K562 (cell line): ENCODE measurements at regions not wholly inside any gene's neighbourhood (a gene's known extent, or its start where the extent isn't known, plus 50 kb on each side); places are given as distances from the start of the nearest gene placed in this dataset.

Source experiments
- ATAC-seq: fragments of 200-7000 bp; cut with Tn5 transposase; 3 replicates; pipeline ENCODE4 v1.9.1; 2020; ENCODE audit warnings: moderate library complexity
- BruUV-seq: library from RNA; stranded (reverse); fragments of 400-500 nt; replicated peaks from 2 replicates; lab custom pipeline; 2021; lab: Mats Ljungman, UMichigan
- CTCF ChIA-PET: fragments of 300-600 bp; formaldehyde crosslinking; extraction: SDS; loops from one replicate; lab custom pipeline; 2021; ENCODE audit warnings: low intra/inter-chr PET ratio; lab: Yijun Ruan, JAX
- POLR2A ChIA-PET: fragments of 300-600, 350-650 bp; sonication (Branson Sonifier 250); formaldehyde crosslinking; extraction: SDS; loops from one replicate; lab custom pipeline; 2021; ENCODE audit warnings: antibody characterized with exemption, inconsistent platforms; lab: Yijun Ruan, JAX
- DNase-seq, 4 experiments: peaks; one replicate each; pipeline versions ENCODE4 v3.0.0 to v3.0.0-alpha.2; 2011 to 2018; ENCODE audit warnings: low spot score in 3 of 4, mixed read lengths in 3 of 4; ENCODE audit errors: extremely low read depth in 1 of 4
- FAIRE-seq: peaks from 2 replicates; lab custom pipeline; 2011; peaks lifted over from hg19 to GRCh38; lab: Jason Lieb, UNC
- H2AFZ ChIP-seq: 2 replicates; pipeline ENCODE4 v1.6.0; 2011; ENCODE audit warnings: low read depth, low read length, control low read depth, inconsistent platforms
- H3K27ac ChIP-seq: fragments of 200-600 bp; 3 replicates; pipeline ENCODE4 v1.8.0; 2011; ENCODE audit warnings: low read depth, mild to moderate bottlenecking, control low read depth, inconsistent platforms, low read length, moderate library complexity, mixed read lengths; ENCODE audit errors: extremely low read depth
- H3K27me3 ChIP-seq, 2 experiments: fragments of 300-600 bp in 1 of 2; 2 replicates in 1 of 2; 3 replicates in 1 of 2; pipeline versions ENCODE4 v1.6.0 to v1.8.0; 2011; ENCODE audit warnings: inconsistent platforms in 2 of 2, low read length in 2 of 2, mild to moderate bottlenecking in 1 of 2, mixed read lengths in 1 of 2, moderate library complexity in 1 of 2; ENCODE audit not compliant: control insufficient read depth in 2 of 2, insufficient read depth in 2 of 2
- H3K36me3 ChIP-seq: fragments of 300-600 bp; 3 replicates; pipeline ENCODE4 v1.8.0; 2011; ENCODE audit warnings: mild to moderate bottlenecking, low read length, inconsistent platforms; ENCODE audit not compliant: control insufficient read depth, insufficient read depth
- H3K4me1 ChIP-seq, 2 experiments: fragments of 200-600 bp in 1 of 2; replicated peaks in 1 of 2; 2 replicates in 1 of 2; 3 replicates in 1 of 2; pipeline versions ENCODE4 v1.5.1 to v1.8.0; 2011; ENCODE audit warnings: inconsistent platforms in 2 of 2, low read length in 2 of 2, mild to moderate bottlenecking in 1 of 2, mixed read lengths in 1 of 2, moderate library complexity in 1 of 2; ENCODE audit not compliant: control insufficient read depth in 2 of 2, insufficient read depth in 2 of 2
- H3K4me2 ChIP-seq: 2 replicates; pipeline ENCODE4 v1.6.1; 2011; ENCODE audit warnings: low read length, control low read depth, inconsistent platforms, mixed read lengths; ENCODE audit not compliant: insufficient read depth
- H3K4me3 ChIP-seq: fragments of 200-600 bp; sonication (generic), shearing (Covaris generic); 2 replicates; pipeline ENCODE4 v1.5.1; 2016; ENCODE audit warnings: control low read depth, inconsistent platforms
- H3K79me2 ChIP-seq: fragments of 200-600 bp; 3 replicates; pipeline ENCODE4 v1.8.0; 2011; ENCODE audit warnings: low read length, inconsistent platforms; ENCODE audit not compliant: control insufficient read depth, insufficient read depth
- H3K9ac ChIP-seq, 2 experiments: 2 replicates each; pipeline versions ENCODE4 v1.6.0 to v1.6.1; 2011; ENCODE audit warnings: low read depth in 2 of 2, low read length in 2 of 2, control low read depth in 1 of 2, inconsistent platforms in 1 of 2, mild to moderate bottlenecking in 1 of 2, mixed read lengths in 1 of 2; ENCODE audit not compliant: insufficient read depth in 1 of 2
- H3K9me1 ChIP-seq: one replicate; pipeline ENCODE4 v1.6.0; 2011; ENCODE audit warnings: inconsistent platforms, mild to moderate bottlenecking, low read length, moderate library complexity; ENCODE audit not compliant: control insufficient read depth, insufficient read depth
- H3K9me3 ChIP-seq: replicated peaks from 2 replicates; pipeline ENCODE4 v1.5.1; 2011; ENCODE audit warnings: low read depth, low read length, inconsistent platforms; ENCODE audit not compliant: control insufficient read depth, insufficient read depth
- H4K20me1 ChIP-seq: replicated peaks from 2 replicates; pipeline ENCODE4 v1.6.1; 2011; ENCODE audit warnings: low read length, inconsistent platforms, mixed read lengths; ENCODE audit not compliant: control insufficient read depth, insufficient read depth
- ARID1B ChIP-seq: fragments of 450-650 bp; IDR thresholded peaks from 2 replicates; pipeline ENCODE4 v1.6.1; 2016; ENCODE audit warnings: antibody characterized with exemption, mild to moderate bottlenecking, inconsistent platforms
- EHMT2 ChIP-seq: fragments of 450-650 bp; IDR thresholded peaks from 2 replicates; pipeline ENCODE4 v1.6.1; 2018; ENCODE audit warnings: antibody characterized with exemption
- EP300 ChIP-seq: IDR thresholded peaks from 2 replicates; pipeline ENCODE4 v1.6.1; 2012; ENCODE audit warnings: low read length, improper control_type of control experiment
- ETV6 ChIP-seq, 3 experiments: fragments of 150-350 bp in 1 of 3; sonication (generic) in 1 of 3; formaldehyde crosslinking in 1 of 3; IDR thresholded peaks; 2 replicates each; pipeline versions ENCODE4 v1.6.1 to v1.8.0; 2014 to 2022; ENCODE audit warnings: borderline replicate concordance in 2 of 3, low read depth in 2 of 3, antibody characterized with exemption in 1 of 3, low read length in 1 of 3, mild to moderate bottlenecking in 1 of 3, missing genetic modification reagents in 1 of 3
- MAZ ChIP-seq, 2 experiments: fragments of 450-650 bp in 1 of 2; sonication (generic) in 1 of 2; formaldehyde crosslinking; IDR thresholded peaks in 1 of 2; conservative IDR thresholded peaks in 1 of 2; 2 replicates each; pipeline versions ENCODE4 v1.4.0 to v1.5.0; 2020; ENCODE audit warnings: mild to moderate bottlenecking in 1 of 2, missing genetic modification reagents in 1 of 2
- MXI1 ChIP-seq: IDR thresholded peaks from 2 replicates; pipeline ENCODE4 v1.6.1; 2011; ENCODE audit warnings: low read depth, mild to moderate bottlenecking, improper control_type of control experiment, low read length
- POLR2G ChIP-seq: fragments of 200-400 bp; formaldehyde crosslinking; IDR thresholded peaks from 2 replicates; pipeline ENCODE4 v1.6.1; 2017; ENCODE audit warnings: low read depth, mild to moderate bottlenecking, antibody characterized with exemption, low read length, moderate library complexity
- TCF3 ChIP-seq: sonication (generic); formaldehyde crosslinking; IDR thresholded peaks from 2 replicates; pipeline ENCODE4 v1.4.0; 2020; ENCODE audit warnings: mild to moderate bottlenecking, missing genetic modification reagents
- TEAD4 ChIP-seq, 2 experiments: sonication (generic) in 1 of 2; formaldehyde crosslinking in 1 of 2; IDR thresholded peaks; 2 replicates each; pipeline versions ENCODE4 v1.6.1 to v1.8.0; 2012 to 2022; ENCODE audit warnings: borderline replicate concordance in 1 of 2, inconsistent platforms in 1 of 2, low read length in 1 of 2, mild to moderate bottlenecking in 1 of 2, missing genetic modification reagents in 1 of 2
- ZNF778 ChIP-seq: fragments of 450-650 bp; formaldehyde crosslinking; IDR thresholded peaks from 2 replicates; pipeline ENCODE4 v1.4.0; 2020; ENCODE audit warnings: mild to moderate bottlenecking, moderate library complexity
- WGBS: fragments of 100-300 bp; shearing (Covaris generic); methylation state at CpG from one replicate; pipeline ENCODE4 v1.1.6; 2016; ENCODE audit warnings: low coverage, mixed read lengths; ENCODE audit not compliant: insufficient coverage; ENCODE audit errors: missing lambda C conversion rate; 5-methylcytosine and 5-hydroxymethylcytosine counted together
- in situ Hi-C: fragments of 300-500 bp; cut with MboI; formaldehyde crosslinking; loops from 4 replicates; pipeline ENCODE4 v1.15.0; 2018; ENCODE audit warnings: inconsistent platforms, mixed read lengths
- intact Hi-C: fragments of 100-400 bp; cut with micrococcal nuclease; formaldehyde crosslinking; loops from 2 replicates; pipeline ENCODE4 v1.14.2; 2022
- TF ChIP-seq, protein P1 (sequence below): sonication (generic); formaldehyde crosslinking; IDR thresholded peaks from 2 replicates; pipeline ENCODE4 v1.5.0; 2020; ENCODE audit warnings: missing genetic modification reagents

- Histone ChIP-seq H3K36me3 (no peaks in the 10 kb centered on the region), H3K27ac (peak overlapping the region; percentile 71), H3K4me1 (peaks cover 0 to 27% of the 10 kb centered on the region in 2 experiments; a peak in 3 of 5 replicates), H3K9me1 (no peaks in the 10 kb centered on the region), H3K4me3 (no peak overlapping the region), H3K27me3 (no peaks in the 10 kb centered on the region), H4K20me1 (no peaks in the 10 kb centered on the region), H3K4me2 (peak overlapping the region; percentile 60), H3K79me2 (no peaks in the 10 kb centered on the region), H3K9ac (peak overlapping the region in 1 of 2 experiments; percentile 35; a peak in 2 of 4 replicates), H2AFZ (peak overlapping the region; percentile 81), H3K9me3 (no peaks in the 10 kb centered on the region; the same call in 1 of the 2 replicates)
- peak in 2 of 4 experiments; percentile 46 to 78 for DNase-seq
- in situ Hi-C loops = no loop called here
- WGBS = 0% methylated on average over 3 of the region's 3 CpGs
- FAIRE-seq = peak; percentile 73
- intact Hi-C loops = no loop called here
- ChIA-PET POLR2A (interaction anchor here (1.3 kb wide), 1 partner anchor 9 kb away, joined by 6 read pairs; no protein-coding TSS in a partner anchor), CTCF (no interaction called here)
- BruUV-seq = no TSS peak
- peak; percentile 78 for ATAC-seq
- no peak for TF ChIP-seq POLR2G
- TF ChIP-seq EHMT2 = peak; percentile 52; the same call in 1 of the 2 replicates
- TF ChIP-seq TCF3 (CRISPR knock-in tag) = peak; percentile 40; the same call in 1 of the 2 replicates
- TF ChIP-seq MXI1 = no peak
- TF ChIP-seq EP300 = peak; percentile 49; the same call in 1 of the 2 replicates
- peak; percentile 19; the same call in 1 of the 2 replicates for TF ChIP-seq TEAD4 (IDR thresholded peaks at IDR 0.05; ENCODE audit: low read length)
- TF ChIP-seq TEAD4 (CRISPR knock-in tag; IDR thresholded peaks at IDR 0.05; ENCODE audit: borderline replicate concordance) = no peak
- no peak for TF ChIP-seq MAZ (CRISPR knock-in tag; conservative IDR thresholded peaks at IDR 0.05 in 1 of 2, IDR thresholded peaks at IDR 0.05 in 1 of 2)
- TF ChIP-seq ARID1B = peak; percentile 53; the same call in 1 of the 2 replicates
- peak in 1 of 2 experiments; percentile 64; a peak in 1 of 4 replicates for TF ChIP-seq ETV6 (IDR thresholded peaks at IDR 0.05; ENCODE audit: borderline replicate concordance in 1 of 2, low read depth in 2 of 2, low read length in 1 of 2)
- TF ChIP-seq ETV6 (CRISPR knock-in tag; IDR thresholded peaks at IDR 0.05; ENCODE audit: borderline replicate concordance) = no peak
- TF ChIP-seq, protein P1, sequence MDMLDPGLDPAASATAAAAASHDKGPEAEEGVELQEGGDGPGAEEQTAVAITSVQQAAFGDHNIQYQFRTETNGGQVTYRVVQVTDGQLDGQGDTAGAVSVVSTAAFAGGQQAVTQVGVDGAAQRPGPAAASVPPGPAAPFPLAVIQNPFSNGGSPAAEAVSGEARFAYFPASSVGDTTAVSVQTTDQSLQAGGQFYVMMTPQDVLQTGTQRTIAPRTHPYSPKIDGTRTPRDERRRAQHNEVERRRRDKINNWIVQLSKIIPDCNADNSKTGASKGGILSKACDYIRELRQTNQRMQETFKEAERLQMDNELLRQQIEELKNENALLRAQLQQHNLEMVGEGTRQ (CRISPR knock-in tag) = no peak
- no peak for TF ChIP-seq ZNF778 (CRISPR knock-in tag)
These were observed 137.8 kb downstream of the CEMIP2 start for GRCh38 chr9:71630377-71630995.
